ENCODE measurements at regions not wholly inside any gene's neighbourhood (a gene's known extent, or its start where the extent isn't known, plus 50 kb on each side); places are given as distances from the start of the nearest gene placed in this dataset.

GRCh38 chr7:97471491-97471890 is 260.4 kb upstream of the TAC1 start (continued):
- TF ChIP-seq RBBP5 (IDR thresholded peaks at IDR 0.05; ENCODE audit: borderline replicate concordance, low read depth, low read length) (no peak), JUN (IDR thresholded peaks at IDR 0.05; ENCODE audit: low read depth, low read length) (no peak), SP4 (IDR thresholded peaks at IDR 0.05; ENCODE audit: low read length) (no peak)
